GM06990 (cell line): ENCODE measurements at regions not wholly inside any gene's neighbourhood (a gene's known extent, or its start where the extent isn't known, plus 50 kb on each side); places are given as distances from the start of the nearest gene placed in this dataset.
"Not testable (repeated sequence)": the region's sequence is repeated elsewhere in the genome, so short reads cannot be mapped to it uniquely, and the experiment has no call there.

Experiments used
- DNase-seq: peaks from one replicate; pipeline ENCODE4 v3.0.0-alpha.2; 2011; ENCODE audit not compliant: insufficient read length; ENCODE audit errors: extremely low read depth
- H3K27me3 ChIP-seq: replicated peaks from 2 replicates; pipeline ENCODE4 v1.6.0; 2011; ENCODE audit warnings: low read length; ENCODE audit not compliant: control insufficient read depth, insufficient read depth
- H3K36me3 ChIP-seq: 2 replicates; pipeline ENCODE4 v1.5.1; 2011; ENCODE audit warnings: low read length; ENCODE audit not compliant: control insufficient read depth, insufficient read depth
- H3K4me3 ChIP-seq: replicated peaks from 2 replicates; pipeline ENCODE4 v1.5.1; 2011; ENCODE audit warnings: low read depth, mild to moderate bottlenecking, control low read depth, low read length
- CTCF ChIP-seq: IDR thresholded peaks from 2 replicates; pipeline ENCODE4 v1.5.1; 2011; ENCODE audit warnings: low read length, control low read depth, mild to moderate bottlenecking, inconsistent platforms; ENCODE audit not compliant: insufficient read depth, poor library complexity, severe bottlenecking

GRCh38 chrX:146064156-146064555 lies 246.5 kb downstream of the SLITRK2 start:
- Histone ChIP-seq H3K36me3 (no peaks in the 10 kb centered on the region), H3K4me3 (no peak overlapping the region), H3K27me3 (no peaks in the 10 kb centered on the region)
- DNase-seq, result no peak
- no peak for TF ChIP-seq CTCF

GRCh38 chrX:146090732-146091131 lies 273.1 kb downstream of the SLITRK2 start:
- TF ChIP-seq CTCF, result no peak
- DNase-seq, result no peak
- H3K27me3 ChIP-seq, result no peaks in the 10 kb centered on the region
- no peaks in the 10 kb centered on the region for H3K36me3 ChIP-seq
- H3K4me3 ChIP-seq, result no peak overlapping the region

- TF ChIP-seq CTCF, result no peak
- Histone ChIP-seq H3K27me3 (no peaks in the 10 kb centered on the region), H3K4me3 (no peak overlapping the region), H3K36me3 (no peaks in the 10 kb centered on the region)
- DNase-seq, result no peak
Observed at GRCh38 chrX:146109362-146109761, 291.7 kb downstream of the SLITRK2 start.

- not testable (repeated sequence) for H3K36me3 ChIP-seq, H3K4me3 ChIP-seq, DNase-seq, H3K27me3 ChIP-seq
Observed at GRCh38 chrX:146119074-146119473, 301.4 kb downstream of the SLITRK2 start.

GRCh38 chrX:146127617-146128016 lies 310.0 kb downstream of the SLITRK2 start:
- no peak for DNase-seq
- no peak for TF ChIP-seq CTCF
- Histone ChIP-seq H3K4me3 (no peak overlapping the region), H3K27me3 (no peaks in the 10 kb centered on the region), H3K36me3 (no peaks in the 10 kb centered on the region)

- no peaks in the 10 kb centered on the region for H3K36me3 ChIP-seq
- H3K27me3 ChIP-seq, result no peaks in the 10 kb centered on the region
Observed at GRCh38 chrX:146141221-146141620, 323.6 kb downstream of the SLITRK2 start.

More at GRCh38 chrX:146141221-146141620, 323.6 kb downstream of the SLITRK2 start:
- no peak overlapping the region for H3K4me3 ChIP-seq
- no peak for TF ChIP-seq CTCF
- no peak for DNase-seq
